Tibial nerve (tissue), 4 donors: ENCODE measurements at regions not wholly inside any gene's neighbourhood (a gene's known extent, or its start where the extent isn't known, plus 50 kb on each side); places are given as distances from the start of the nearest gene placed in this dataset.

Source experiments
- CTCF ChIP-seq, 5 experiments: fragments of 200-600 bp in 3 of 5; fragments of 450-650 bp in 2 of 5; sonication (generic) in 3 of 5; IDR thresholded peaks; one replicate each; pipeline ENCODE4 v1.5.1; 2016 to 2019; ENCODE audit warnings: antibody characterized with exemption in 5 of 5, mild to moderate bottlenecking in 3 of 5, moderate library complexity in 2 of 5
- EP300 ChIP-seq, 2 donors: sonication (generic); formaldehyde crosslinking; IDR thresholded peaks; one replicate each; pipeline ENCODE4 v1.6.1; 2017; ENCODE audit warnings: antibody characterized with exemption in 2 of 2, mild to moderate bottlenecking in 1 of 2
- POLR2A ChIP-seq, 2 donors: fragments of 450-650 bp; IDR thresholded peaks; one replicate each; pipeline ENCODE4 v1.6.1; 2017; ENCODE audit warnings: antibody characterized with exemption in 2 of 2, mild to moderate bottlenecking in 2 of 2, moderate library complexity in 2 of 2

- TF ChIP-seq POLR2A (IDR thresholded peaks at IDR 0.05), result no peak
- TF ChIP-seq CTCF (IDR thresholded peaks at IDR 0.05), result no peak
- TF ChIP-seq EP300 (IDR thresholded peaks at IDR 0.05), result no peak
Observed at GRCh38 chr5:142382186-142382585, 57.4 kb upstream of the SPRY4 start.
